ENCODE measurements at regions not wholly inside any gene's neighbourhood (a gene's known extent, or its start where the extent isn't known, plus 50 kb on each side); places are given as distances from the start of the nearest gene placed in this dataset.

DNA sequence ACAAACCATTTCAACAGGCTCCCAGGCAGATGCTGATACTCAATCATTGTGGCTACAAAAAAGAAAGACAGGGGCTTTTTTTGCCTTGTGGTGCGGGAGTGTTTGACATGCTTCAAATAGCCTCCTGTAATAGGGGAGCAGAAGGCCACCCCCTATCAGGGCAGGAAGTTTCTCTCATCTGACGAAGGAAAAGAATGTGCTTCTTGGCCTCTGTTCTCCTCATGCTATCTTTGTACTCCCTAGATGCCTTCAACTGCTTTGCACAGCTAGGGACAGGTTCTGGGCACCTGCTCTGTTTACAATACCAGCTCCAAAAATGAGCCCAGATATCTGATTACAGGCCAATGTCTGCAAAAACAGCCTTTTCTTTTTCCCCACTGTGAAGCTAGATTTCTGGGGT, 391.1 kb downstream of the STIM2 start:
- TF ChIP-seq, protein P1, sequence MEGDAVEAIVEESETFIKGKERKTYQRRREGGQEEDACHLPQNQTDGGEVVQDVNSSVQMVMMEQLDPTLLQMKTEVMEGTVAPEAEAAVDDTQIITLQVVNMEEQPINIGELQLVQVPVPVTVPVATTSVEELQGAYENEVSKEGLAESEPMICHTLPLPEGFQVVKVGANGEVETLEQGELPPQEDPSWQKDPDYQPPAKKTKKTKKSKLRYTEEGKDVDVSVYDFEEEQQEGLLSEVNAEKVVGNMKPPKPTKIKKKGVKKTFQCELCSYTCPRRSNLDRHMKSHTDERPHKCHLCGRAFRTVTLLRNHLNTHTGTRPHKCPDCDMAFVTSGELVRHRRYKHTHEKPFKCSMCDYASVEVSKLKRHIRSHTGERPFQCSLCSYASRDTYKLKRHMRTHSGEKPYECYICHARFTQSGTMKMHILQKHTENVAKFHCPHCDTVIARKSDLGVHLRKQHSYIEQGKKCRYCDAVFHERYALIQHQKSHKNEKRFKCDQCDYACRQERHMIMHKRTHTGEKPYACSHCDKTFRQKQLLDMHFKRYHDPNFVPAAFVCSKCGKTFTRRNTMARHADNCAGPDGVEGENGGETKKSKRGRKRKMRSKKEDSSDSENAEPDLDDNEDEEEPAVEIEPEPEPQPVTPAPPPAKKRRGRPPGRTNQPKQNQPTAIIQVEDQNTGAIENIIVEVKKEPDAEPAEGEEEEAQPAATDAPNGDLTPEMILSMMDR (IDR thresholded peaks at IDR 0.05): no peak
- TF ChIP-seq POLR2AphosphoS5 (IDR thresholded peaks at IDR 0.05): no peak
- TF ChIP-seq POLR2A (IDR thresholded peaks at IDR 0.05; ENCODE audit: low read depth): no peak

All from esophagus muscularis mucosa (tissue), 3 donors.